NCI-H2196 treated with DMSO at 0.1 percent for 48 hours (cell line): ENCODE measurements at regions not wholly inside any gene's neighbourhood (a gene's known extent, or its start where the extent isn't known, plus 50 kb on each side); places are given as distances from the start of the nearest gene placed in this dataset.
"Not testable (repeated sequence)": the region's sequence is repeated elsewhere in the genome, so short reads cannot be mapped to it uniquely, and the experiment has no call there.

Experiments
- DNase-seq: peaks from one replicate; lab custom pipeline; 2025; ENCODE audit not compliant: unreplicated experiment; lab: John Stamatoyannopoulos, UW

DNA sequence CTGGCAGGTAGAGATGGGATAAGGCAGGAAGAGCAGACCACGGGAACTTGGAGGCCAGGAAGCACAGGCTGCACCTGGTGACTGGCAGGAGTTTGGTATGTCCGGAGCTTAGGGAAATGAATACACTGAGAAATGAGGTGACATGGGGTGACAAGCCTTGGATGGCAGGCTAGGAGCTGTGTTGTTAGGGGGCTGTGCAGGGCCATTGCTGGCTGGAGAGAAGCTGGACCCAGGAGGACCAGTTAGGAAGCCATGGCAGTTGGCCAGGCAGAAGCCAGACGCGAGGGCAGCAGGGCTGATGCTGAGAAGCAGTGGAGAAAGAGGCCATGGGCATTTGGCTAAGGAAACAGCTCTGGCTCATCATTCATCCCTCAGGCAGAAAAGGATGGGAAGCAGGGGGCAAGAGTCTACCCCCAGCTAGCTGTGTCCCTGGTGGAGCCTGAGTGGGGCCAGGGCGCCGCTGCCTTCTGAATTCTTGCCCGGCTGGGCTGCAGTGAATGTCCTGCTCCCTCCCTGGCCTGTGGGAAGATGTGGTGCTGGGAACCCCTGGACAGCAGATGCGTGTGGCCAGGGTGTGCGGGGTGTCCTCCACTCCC is 255.8 kb downstream of the FAM43A start:
- DNase-seq: no peak

DNA sequence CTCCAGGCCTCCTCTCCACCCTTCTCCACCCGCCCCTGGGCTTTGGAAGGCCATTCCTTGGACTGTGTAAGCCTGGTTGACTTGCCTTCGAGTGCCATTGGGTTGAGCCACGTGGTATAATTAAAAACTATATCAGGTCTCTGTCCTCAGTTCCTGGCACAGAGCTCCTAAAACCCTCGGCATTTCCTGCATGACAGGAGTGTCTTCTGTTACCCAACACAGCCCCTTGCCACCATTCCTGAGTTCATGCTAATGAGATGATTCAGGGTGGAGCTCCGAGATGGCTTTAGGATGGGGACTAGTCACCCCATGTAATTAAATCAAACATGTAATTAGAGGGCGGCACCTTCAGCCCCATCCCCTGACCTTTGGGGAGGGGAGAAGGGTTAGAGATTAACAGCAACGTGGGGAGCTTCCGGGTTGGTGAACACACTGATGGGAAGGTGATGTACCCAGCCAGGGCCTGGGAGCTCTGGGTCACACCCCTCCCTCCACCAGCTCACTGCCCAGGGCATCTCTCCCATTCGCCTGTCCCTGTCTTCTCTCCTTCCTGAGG is 256.4 kb downstream of the FAM43A start:
- no peak for DNase-seq

DNA sequence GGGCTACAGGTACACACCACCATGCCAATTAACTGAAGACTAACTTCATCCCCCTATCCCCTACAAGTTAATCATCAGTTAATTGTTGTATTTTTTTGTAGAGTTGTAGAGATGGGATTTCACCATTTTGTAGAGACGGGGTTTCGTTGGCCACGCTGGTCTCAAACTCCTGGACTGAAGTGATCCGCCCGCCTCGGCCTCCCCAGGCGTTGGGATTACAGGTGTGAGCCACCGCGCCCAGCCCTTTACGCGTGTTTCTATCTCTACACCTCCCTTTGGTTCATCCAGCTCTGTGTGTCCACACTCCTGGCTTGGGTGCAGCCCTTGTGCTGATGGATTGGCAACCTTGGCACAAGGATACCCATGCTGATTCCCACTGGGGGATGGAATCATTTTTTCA is 258.8 kb downstream of the FAM43A start:
- no peak for DNase-seq

DNA sequence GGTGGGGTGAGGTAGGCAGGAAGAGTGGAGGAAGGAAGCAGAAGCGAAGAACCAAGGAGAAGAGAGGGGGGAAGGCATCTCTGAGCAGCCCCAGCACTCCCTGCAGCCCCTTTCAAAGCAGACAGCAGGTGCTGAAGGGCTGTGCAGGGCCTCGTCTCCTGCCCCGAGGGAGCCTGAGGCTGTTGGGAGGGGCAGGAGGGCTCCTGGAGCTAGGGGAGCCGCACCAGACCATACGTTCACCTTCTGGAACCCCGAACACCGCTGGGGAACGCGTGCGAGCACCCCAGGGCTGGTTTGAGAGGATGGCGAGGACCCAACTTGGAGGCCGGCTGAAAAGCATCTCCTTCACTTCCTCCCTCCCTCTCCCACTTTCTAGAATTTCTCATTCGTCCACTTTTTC is 259.8 kb downstream of the FAM43A start:
- DNase-seq: no peak

- DNase-seq: no peak
Observed at GRCh38 chr3:194946091-194946490, 260.4 kb downstream of the FAM43A start.

GRCh38 chr3:194949592-194949991 is 263.9 kb downstream of the FAM43A start:
- no peak for DNase-seq

DNA sequence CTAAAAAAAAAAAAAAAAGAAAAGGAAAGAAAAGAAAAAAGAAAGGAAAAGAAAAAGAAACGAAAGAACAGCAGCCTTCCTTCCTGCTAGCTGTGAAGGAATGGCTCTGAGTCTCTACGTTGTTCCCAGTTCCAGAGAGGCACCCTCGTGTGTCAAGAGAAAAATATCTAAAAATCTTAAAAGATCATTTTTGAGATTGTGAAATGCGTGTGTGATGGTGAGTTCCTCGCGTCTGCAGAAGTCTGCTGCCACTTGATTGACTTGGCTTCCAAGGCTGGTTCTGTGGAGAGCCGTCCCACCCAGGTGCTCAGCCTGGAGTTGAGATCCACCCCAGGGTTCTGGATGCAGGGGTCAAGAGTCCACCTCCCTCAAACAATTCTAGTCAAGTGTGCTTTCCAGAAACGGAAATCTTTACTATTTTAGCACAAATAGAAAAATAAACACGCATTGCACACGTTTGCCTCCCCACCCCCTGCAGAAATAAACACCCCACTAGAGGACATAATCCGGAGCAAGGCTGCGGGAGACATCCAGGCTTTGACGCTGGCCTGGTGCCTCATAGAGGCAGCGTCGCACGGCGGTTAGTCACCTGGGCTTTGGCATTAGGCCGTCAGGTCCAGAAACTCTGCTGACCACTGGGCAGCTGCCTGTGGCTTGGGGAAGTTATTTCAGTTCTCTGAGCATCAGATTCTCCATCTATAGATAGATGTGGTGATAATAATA is 265.4 kb downstream of the FAM43A start:
- no peak for DNase-seq

DNA sequence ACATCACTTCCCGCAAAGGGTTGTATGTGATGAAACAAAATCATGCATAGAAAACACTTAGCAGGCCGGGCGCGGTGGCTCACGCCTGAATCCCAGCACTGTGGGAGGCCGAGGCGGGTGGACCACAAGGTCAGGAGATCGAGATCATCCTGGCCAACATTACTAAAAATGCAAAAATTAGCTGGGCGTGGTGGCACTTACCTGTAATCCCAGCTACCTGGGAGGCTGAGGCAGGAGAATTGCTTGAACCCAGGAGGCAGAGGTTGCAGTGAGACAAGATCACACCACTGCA is 265.9 kb downstream of the FAM43A start:
- DNase-seq: not testable (repeated sequence)

DNA sequence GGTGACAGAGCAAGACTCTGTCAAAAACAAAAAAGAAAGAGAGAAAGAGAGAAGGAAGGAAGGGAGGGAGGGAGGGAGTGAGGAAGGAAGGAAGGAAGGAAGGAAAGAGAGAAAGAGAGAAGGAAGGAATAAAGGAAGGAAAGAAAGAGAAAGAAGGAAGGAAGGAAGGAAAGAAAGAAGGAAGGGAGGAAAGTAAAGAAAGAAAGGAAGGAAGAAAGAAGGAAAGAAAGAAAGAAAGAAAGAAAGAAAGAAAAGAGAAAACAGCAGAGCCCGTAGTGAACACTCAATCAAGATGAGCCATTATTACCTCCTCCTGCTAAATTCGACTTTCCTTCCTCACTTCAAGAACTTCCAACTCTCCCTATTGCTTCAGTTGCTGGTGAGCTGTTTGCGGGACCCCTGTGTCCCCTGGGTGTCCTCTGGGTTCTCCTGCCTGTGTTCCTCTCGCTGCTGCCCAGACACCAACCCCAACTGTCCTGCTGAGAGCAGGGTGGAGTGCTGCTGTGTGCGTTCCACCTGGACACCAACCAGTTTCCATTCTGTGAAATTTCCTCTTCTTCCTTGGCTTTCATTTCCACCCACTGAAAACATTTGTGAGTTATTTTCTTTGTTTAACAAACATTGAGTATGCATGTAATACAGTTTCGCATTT is 266.4 kb downstream of the FAM43A start:
- no peak for DNase-seq

- no peak for DNase-seq
Observed at GRCh38 chr3:194952841-194953241, 267.2 kb downstream of the FAM43A start.

- DNase-seq: no peak
Observed at GRCh38 chr3:194953291-194953690, 267.6 kb downstream of the FAM43A start.

DNA sequence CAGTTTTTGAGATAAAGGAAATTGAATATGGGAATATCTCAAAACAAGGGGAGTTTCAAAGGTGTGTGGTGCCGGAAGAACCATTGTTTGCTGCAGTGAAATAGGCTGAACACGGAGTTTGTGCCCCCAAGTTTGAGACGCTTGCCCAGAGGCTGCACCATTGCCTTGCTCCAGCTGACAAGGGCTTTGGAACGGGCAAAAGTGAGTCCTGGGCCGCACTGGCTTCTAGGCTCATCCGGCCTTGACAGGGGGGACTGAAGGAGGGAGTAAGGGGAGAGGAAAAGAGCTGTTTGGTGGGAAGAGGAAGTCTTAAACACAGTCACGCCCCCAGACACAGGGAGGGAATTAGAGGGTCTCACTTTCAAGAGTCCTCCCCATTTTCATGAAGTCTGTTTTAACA is 269.9 kb downstream of the FAM43A start:
- DNase-seq: no peak

GRCh38 chr3:194955979-194956696 is 270.5 kb downstream of the FAM43A start:
- DNase-seq: no peak

GRCh38 chr3:194956697-194957396 is 271.2 kb downstream of the FAM43A start:
- no peak for DNase-seq

- no peak for DNase-seq
Observed at GRCh38 chr3:194957743-194958240, 272.1 kb downstream of the FAM43A start.

DNA sequence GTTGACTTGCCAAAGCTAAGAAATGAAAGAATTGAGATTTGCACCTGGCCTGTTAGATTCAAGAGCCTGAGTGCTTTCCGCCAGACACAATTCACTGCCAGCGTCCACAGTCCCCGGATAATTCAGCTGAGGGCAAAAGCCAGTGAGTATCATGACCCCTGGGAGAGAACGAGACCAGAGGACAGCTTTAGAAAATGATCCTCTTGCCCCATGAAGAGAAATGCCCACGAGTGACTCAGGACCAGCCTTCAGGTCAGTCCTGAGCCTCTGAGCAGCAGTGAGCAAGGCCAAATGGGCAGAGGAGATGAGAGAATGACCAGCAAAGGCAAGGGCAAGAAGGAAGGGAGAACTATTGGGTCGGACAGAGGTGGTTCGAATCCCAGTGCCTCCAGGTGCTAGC is 273.5 kb downstream of the FAM43A start:
- no peak for DNase-seq

GRCh38 chr3:194959666-194960065 is 274.0 kb downstream of the FAM43A start:
- not testable (repeated sequence) for DNase-seq

GRCh38 chr3:194960446-194961032 is 274.9 kb downstream of the FAM43A start:
- DNase-seq: no peak

DNA sequence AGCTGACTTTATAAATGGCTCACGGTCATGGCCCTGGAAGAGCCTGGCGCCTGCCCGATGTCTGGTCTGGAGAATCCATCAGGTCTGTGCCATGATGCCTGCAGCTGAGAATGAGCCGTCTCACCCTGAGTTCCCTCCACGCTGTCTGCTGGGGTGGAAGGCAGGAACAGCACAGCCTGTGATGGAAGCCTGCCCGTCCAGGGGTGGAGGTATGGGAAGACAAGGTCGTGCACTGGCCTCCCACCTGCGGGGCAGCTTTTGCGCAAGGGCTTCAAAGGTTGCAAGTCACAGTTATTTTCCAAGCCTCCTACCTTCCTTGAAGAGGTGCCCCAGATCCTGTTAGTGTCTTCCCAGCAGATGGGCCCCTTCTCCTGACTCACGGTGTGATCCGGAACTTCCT is 275.5 kb downstream of the FAM43A start:
- no peak for DNase-seq

DNA sequence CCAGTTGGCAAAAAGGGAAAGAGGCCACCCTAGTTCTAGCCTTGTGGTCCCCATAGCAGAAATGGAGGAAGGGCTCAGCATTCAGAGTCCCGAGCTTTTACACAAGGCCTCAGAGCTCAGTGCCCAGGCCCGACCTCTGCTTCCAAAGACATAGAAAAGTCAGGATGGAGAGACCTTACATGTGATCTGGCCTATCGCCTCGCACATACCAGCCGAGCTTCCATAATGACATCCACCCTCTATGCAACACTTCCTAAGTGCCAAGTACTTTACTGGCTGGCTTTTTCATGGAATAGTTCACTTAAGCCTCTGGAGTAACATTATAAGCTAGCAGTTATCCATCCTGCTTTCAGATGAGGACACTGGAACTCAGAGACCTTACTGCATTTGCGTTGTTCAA is 275.9 kb downstream of the FAM43A start:
- DNase-seq: no peak

GRCh38 chr3:194962056-194962455 is 276.4 kb downstream of the FAM43A start:
- DNase-seq: no peak
